K562 (cell line): ENCODE measurements at regions not wholly inside any gene's neighbourhood (a gene's known extent, or its start where the extent isn't known, plus 50 kb on each side); places are given as distances from the start of the nearest gene placed in this dataset.

Experiments used
- CLOCK ChIP-seq: fragments of 250-450 bp; sonication (Bioruptor Pico); IDR thresholded peaks from 2 replicates; pipeline ENCODE4 v1.4.0; 2020; ENCODE audit warnings: mild to moderate bottlenecking, moderate library complexity, borderline replicate concordance
- CREB3 ChIP-seq: fragments of 450-650 bp; conservative IDR thresholded peaks from 2 replicates; pipeline ENCODE4 v1.6.1; 2016; ENCODE audit warnings: missing genetic modification characterization, low read depth, mild to moderate bottlenecking, missing compliant biosample characterization, moderate library complexity
- ESRRA ChIP-seq: fragments of 450-650 bp; IDR thresholded peaks from 2 replicates; pipeline ENCODE4 v1.6.1; 2014; ENCODE audit warnings: low read depth, mild to moderate bottlenecking, moderate library complexity, borderline replicate concordance
- FOXJ3 ChIP-seq: sonication (generic); formaldehyde crosslinking; IDR thresholded peaks from 2 replicates; pipeline ENCODE4 v1.4.0; 2020; ENCODE audit warnings: mild to moderate bottlenecking, missing genetic modification reagents
- ID3 ChIP-seq, 2 experiments: fragments of 250-450 bp in 1 of 2; fragments of 450-650 bp in 1 of 2; sonication (Bioruptor Pico) in 1 of 2; IDR thresholded peaks; 2 replicates each; pipeline versions ENCODE4 v1.6.1 to v1.8.0; 2016 to 2021; ENCODE audit warnings: mild to moderate bottlenecking in 2 of 2, moderate library complexity in 2 of 2, missing compliant biosample characterization in 1 of 2, missing genetic modification characterization in 1 of 2
- MTA1 ChIP-seq: fragments of 450-650 bp; IDR thresholded peaks from 2 replicates; pipeline ENCODE4 v1.6.1; 2017; ENCODE audit warnings: borderline replicate concordance
- NFXL1 ChIP-seq: fragments of 450-650 bp; formaldehyde crosslinking; IDR thresholded peaks from 2 replicates; pipeline ENCODE4 v1.4.0; 2021; ENCODE audit warnings: mild to moderate bottlenecking
- RBM22 ChIP-seq: fragments of 200-400 bp; formaldehyde crosslinking; IDR thresholded peaks from 2 replicates; pipeline ENCODE4 v1.6.1; 2018; ENCODE audit warnings: low read length, low read depth; ENCODE audit not compliant: poor library complexity, severe bottlenecking
- RCOR1 ChIP-seq, 2 experiments: IDR thresholded peaks; 2 replicates each; pipeline ENCODE4 v1.6.1; 2012; ENCODE audit warnings: low read depth in 2 of 2, low read length in 2 of 2, borderline replicate concordance in 1 of 2, improper control_type of control experiment in 1 of 2
- SMARCA5 ChIP-seq: fragments of 450-650 bp; IDR thresholded peaks from 2 replicates; pipeline ENCODE4 v1.6.1; 2016
- TBP ChIP-seq: optimal IDR thresholded peaks from 2 replicates; pipeline ENCODE3; 2011; ENCODE audit warnings: low read depth, low read length, improper control_type of control experiment
- ZBTB11 ChIP-seq, 3 experiments: fragments of 200-800 bp in 1 of 3; fragments of 250-450 bp in 1 of 3; fragments of 450-650 bp in 1 of 3; sonication (Bioruptor Pico) in 1 of 3; sonication (Bioruptor generic) in 1 of 3; formaldehyde crosslinking in 1 of 3; IDR thresholded peaks; 2 replicates each; pipeline versions ENCODE4 v1.6.1 to v1.8.0; 2016 to 2022; ENCODE audit warnings: mild to moderate bottlenecking in 2 of 3, missing genetic modification characterization in 2 of 3, missing compliant biosample characterization in 1 of 3, moderate library complexity in 1 of 3
- ZNF609 ChIP-seq: sonication (generic); formaldehyde crosslinking; IDR thresholded peaks from 2 replicates; pipeline ENCODE4 v1.8.1; 2023; ENCODE audit warnings: missing genetic modification reagents, mild to moderate bottlenecking, borderline replicate concordance
- ZZZ3 ChIP-seq: fragments of 450-650 bp; IDR thresholded peaks from 2 replicates; pipeline ENCODE4 v1.6.1; 2016; ENCODE audit warnings: antibody characterized with exemption, mild to moderate bottlenecking, moderate library complexity

- TF ChIP-seq ZNF609 (CRISPR knock-in tag) (no peak), ESRRA (no peak), RCOR1 (IDR thresholded peaks at IDR 0.05; ENCODE audit: borderline replicate concordance in 1 of 2, low read depth in 2 of 2, low read length in 2 of 2) (peak in 1 of 2 experiments; percentile 96; a peak in 2 of 4 replicates), CREB3 (tag) (peak; percentile 65; the same call in 1 of the 2 replicates), CLOCK (CRISPR knock-in tag) (no peak), SMARCA5 (no peak), MTA1 (no peak), NFXL1 (CRISPR knock-in tag) (no peak), FOXJ3 (CRISPR knock-in tag) (no peak), ZBTB11 (CRISPR knock-in tag; IDR thresholded peaks at IDR 0.05) (0 out of 6 replicates have a peak, but pooled peaks of 1 of the 3 experiments have one; percentile 31), ID3 (CRISPR knock-in tag; IDR thresholded peaks at IDR 0.05) (no peak), ID3 (tag; IDR thresholded peaks at IDR 0.05) (0 out of 2 replicates have a peak, but pooled peaks have one; percentile 22), TBP (no peak), ZZZ3 (no peak), RBM22 (no peak)
Measured at GRCh38 chr7:130999926-131000325, 265.9 kb upstream of the KLF14 start (continued).
